Erythroblast (primary cell): ENCODE measurements at regions not wholly inside any gene's neighbourhood (a gene's known extent, or its start where the extent isn't known, plus 50 kb on each side); places are given as distances from the start of the nearest gene placed in this dataset.

Experiments
- GATA1 ChIP-seq: IDR thresholded peaks from 2 replicates; pipeline ENCODE4 v1.6.1; 2011; ENCODE audit warnings: low read depth, mild to moderate bottlenecking, control low read depth, low read length, moderate library complexity
- POLR2A ChIP-seq: IDR thresholded peaks from 2 replicates; pipeline ENCODE4 v1.6.1; 2011; ENCODE audit warnings: mild to moderate bottlenecking, low read length

DNA sequence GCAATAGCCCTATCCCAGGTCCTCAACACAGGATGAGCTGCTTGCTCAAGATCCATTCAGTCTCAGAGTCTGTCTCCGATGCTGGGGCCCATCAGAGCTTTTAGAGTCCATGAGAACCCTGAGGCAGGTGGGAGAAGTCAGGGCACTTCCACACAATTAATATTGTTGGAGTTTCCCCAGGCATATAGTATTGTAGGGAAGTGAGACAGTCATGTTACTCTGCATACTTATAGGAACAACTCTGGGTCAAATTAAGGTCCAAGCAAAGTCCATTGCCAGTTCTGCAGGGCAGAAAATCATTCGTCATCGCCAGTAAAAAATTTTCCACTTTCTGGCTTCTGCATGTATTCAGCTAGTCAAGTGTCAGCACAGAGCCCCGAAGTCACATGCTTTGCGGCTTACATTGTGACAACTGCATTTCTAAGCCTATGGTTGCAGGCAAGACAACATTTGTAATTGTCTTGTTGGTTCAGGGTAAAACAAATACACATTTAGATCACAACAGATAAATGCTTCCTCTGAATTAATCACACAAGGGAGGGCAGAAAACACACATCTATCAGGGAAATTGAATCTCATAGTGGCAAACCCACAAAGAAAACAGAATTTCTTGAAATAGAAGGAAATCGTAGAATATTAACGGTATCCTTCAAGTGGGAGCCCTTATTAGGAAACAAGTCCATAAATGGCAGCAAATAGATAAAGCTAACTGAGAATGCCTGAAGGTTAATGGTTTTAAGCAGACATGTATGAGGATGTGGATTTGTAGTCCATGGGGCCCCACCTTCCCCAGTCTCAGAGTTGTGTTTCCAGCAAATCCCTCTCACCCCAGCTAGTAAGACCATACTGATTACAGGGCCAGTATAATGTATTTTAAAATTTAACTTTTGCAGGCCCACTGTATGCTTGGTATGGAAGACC lies 412.1 kb upstream of the RASGEF1B start:
- no peak for TF ChIP-seq POLR2A
- no peak for TF ChIP-seq GATA1
